ENCODE measurements at regions not wholly inside any gene's neighbourhood (a gene's known extent, or its start where the extent isn't known, plus 50 kb on each side); places are given as distances from the start of the nearest gene placed in this dataset.

GRCh38 chr2:128573531-128573930, 254.9 kb upstream of the HS6ST1 start:
- TF ChIP-seq, protein P1, sequence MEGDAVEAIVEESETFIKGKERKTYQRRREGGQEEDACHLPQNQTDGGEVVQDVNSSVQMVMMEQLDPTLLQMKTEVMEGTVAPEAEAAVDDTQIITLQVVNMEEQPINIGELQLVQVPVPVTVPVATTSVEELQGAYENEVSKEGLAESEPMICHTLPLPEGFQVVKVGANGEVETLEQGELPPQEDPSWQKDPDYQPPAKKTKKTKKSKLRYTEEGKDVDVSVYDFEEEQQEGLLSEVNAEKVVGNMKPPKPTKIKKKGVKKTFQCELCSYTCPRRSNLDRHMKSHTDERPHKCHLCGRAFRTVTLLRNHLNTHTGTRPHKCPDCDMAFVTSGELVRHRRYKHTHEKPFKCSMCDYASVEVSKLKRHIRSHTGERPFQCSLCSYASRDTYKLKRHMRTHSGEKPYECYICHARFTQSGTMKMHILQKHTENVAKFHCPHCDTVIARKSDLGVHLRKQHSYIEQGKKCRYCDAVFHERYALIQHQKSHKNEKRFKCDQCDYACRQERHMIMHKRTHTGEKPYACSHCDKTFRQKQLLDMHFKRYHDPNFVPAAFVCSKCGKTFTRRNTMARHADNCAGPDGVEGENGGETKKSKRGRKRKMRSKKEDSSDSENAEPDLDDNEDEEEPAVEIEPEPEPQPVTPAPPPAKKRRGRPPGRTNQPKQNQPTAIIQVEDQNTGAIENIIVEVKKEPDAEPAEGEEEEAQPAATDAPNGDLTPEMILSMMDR (IDR thresholded peaks at IDR 0.05; ENCODE audit: low read depth, low read length) = no peak
- in situ Hi-C loops (cut with HindIII; ENCODE audit: low sequenced_read_pairs) = no loop called here
- no peak overlapping the region for H3K4me3 ChIP-seq (ENCODE audit: low read depth, low read length)
- DNase-seq (ENCODE audit: low read depth, low spot score) = no peak

DNA sequence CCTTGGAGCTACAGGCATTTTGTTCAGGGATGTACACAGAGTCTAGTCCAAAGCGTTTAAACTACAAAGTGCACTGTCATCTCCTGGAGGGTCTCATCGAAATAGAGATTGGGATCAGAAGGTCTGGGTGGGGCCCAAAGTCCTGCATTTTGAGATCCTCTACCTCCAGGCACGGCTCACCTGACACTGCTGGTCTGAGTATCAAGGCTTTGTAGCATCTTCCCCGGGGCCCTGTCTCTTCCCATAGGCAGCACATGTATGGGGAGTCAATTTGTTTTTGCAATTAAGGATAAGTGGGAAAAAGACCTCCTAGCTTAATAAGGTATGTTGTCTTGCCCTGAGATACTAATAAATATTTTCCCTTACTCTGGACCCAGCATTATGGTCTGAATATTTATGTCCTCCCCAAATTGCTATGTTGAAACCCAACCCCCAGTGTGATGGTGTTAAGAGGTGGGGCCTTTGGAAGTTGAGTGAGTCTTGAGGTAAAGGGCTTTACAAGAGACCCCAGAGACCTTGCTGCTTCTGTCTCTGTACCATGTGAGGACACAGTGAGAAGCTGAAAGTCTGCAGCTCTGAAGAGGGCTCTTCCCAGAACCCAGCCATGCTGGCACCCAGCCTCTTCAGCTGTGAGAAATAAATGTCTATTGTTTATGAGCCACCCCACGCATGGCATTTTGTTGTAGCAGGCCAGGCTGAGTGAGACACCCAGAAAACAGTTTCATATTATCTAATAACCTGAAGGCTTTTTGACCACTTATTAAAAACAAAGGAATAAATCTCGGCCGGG, 258.7 kb upstream of the HS6ST1 start:
- TF ChIP-seq, protein P1 (IDR thresholded peaks at IDR 0.05; ENCODE audit: low read depth, low read length) = no peak
- no peak overlapping the region for H3K4me3 ChIP-seq (ENCODE audit: low read depth, low read length)
- no peak for DNase-seq (ENCODE audit: low read depth, low spot score)
- in situ Hi-C loops (cut with HindIII; ENCODE audit: low sequenced_read_pairs) = no loop called here

DNA sequence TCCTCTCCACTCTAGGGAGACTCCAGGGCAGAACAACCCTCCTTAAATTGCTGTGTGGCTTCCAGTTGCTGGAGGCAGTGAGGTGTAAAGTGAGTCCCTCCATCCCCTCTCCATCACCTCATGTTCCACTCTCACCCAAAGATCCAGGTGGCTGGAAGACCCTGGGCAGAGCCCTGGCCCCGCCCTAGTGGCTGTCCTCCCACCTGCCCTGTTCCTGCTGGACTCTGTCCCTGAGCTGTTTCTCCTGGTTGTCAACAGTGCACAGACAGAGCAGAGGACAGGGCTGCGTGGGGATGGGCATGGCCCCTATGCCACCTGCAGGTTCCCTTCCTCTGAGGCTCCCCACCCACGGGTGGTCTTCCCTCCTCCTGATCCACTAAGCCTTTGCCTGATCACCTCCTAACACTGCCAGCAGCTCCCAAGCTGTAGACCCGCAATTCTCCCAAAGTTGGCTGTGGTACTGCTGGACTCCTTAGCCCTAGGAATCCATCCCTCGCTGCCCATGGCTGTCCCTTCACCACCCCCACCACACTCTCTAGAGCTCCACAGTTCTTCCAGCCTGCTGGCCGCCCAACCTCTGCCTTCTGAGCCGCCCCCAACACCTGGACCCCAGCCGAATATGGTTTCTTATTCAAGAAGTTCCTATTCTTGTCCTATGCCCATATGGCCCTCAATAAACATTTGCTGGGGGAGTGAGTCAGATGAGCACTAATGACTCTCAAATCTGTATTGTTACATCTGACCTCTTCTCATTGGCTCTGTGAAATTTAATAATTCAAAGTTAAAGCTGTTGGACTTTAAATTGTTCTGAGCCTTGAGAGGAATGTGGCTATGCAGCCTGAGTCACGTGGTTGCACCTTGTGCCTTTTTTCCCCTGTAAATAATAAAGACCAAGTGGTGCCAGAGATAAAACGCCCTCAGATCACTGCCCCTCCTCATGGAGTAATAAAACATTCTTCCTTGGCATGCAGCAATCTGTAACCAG, 260.0 kb upstream of the HS6ST1 start:
- TF ChIP-seq, protein P1 (IDR thresholded peaks at IDR 0.05; ENCODE audit: low read depth, low read length) = no peak
- in situ Hi-C loops (cut with HindIII; ENCODE audit: low sequenced_read_pairs) = no loop called here
- DNase-seq (ENCODE audit: low read depth, low spot score) = no peak

GRCh38 chr2:128579825-128580224, 261.2 kb upstream of the HS6ST1 start:
- no peak for DNase-seq (ENCODE audit: low read depth, low spot score)
- in situ Hi-C loops (cut with HindIII; ENCODE audit: low sequenced_read_pairs) = no loop called here
- TF ChIP-seq, protein P1 (IDR thresholded peaks at IDR 0.05; ENCODE audit: low read depth, low read length) = no peak
- H3K4me3 ChIP-seq (ENCODE audit: low read depth, low read length) = no peak overlapping the region

More for the DNA sequence above, 260.0 kb upstream of the HS6ST1 start:
- H3K4me3 ChIP-seq (ENCODE audit: low read depth, low read length) = no peak overlapping the region

DNA sequence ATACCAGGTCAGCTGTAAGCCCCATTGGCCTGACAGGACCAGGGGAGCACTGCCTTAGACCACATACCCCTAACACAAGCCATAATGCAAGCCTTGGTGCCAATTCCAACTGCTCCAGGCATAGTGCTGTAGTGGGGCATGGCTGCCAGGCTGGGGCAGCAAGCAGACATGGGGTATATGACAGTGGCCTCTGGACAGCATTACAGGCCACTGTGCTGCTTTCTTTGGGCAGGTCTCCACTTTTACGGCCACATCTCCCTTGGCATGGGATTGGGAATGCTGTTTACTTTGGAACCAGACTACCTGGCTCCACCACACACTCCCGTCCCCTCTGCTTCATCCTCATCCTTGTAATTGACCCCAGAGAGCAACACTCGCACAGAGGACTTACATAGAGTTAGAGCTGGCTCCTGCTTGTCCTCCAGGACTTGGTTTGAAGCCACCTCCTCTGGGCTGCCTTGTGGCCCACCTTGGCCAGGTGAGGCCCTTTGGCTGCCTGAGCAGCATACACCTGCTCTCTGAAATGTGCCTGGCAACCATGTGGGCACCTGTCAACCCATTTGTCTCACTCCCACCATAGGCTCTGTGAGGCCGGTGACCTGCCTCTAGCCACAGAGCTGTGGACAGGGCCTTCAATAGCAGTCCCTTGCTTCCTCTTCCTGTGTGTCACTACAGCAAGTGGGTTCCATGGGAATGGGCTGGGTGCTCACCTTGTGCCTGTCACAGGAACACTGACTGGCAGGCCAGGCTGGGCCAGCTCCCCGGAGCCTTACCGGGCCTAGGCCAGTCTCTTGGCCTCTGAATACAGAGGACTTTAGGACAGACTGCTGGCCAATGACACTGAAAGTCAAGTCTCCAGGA, 262.6 kb upstream of the HS6ST1 start:
- TF ChIP-seq, protein P1 (IDR thresholded peaks at IDR 0.05; ENCODE audit: low read depth, low read length) = no peak
- no peak overlapping the region for H3K4me3 ChIP-seq (ENCODE audit: low read depth, low read length)
- no peak for DNase-seq (ENCODE audit: low read depth, low spot score)
- in situ Hi-C loops (cut with HindIII; ENCODE audit: low sequenced_read_pairs) = no loop called here

DNA sequence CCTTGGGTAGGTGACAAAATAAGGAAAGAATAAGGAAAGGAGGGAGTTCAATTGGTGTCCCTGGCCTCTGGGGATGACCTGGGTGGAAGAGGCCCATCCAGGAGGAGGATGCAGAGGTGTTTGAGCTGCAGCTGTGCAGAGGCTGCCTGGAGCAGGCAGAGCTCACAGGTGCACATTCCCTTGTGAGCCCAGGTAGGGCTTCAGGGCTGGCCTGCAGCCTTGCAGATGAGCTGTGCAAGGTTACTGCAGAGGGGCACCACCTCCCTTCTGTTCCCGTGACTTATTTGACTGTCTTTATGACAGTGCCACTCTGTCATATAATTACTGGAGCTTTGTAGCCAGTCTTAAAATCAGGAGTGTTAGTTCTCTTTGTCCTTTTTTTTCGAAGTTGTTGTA, 263.2 kb upstream of the HS6ST1 start:
- no peak overlapping the region for H3K4me3 ChIP-seq (ENCODE audit: low read depth, low read length)
- in situ Hi-C loops (cut with HindIII; ENCODE audit: low sequenced_read_pairs) = no loop called here
- DNase-seq (ENCODE audit: low read depth, low spot score) = no peak
- TF ChIP-seq, protein P1 (IDR thresholded peaks at IDR 0.05; ENCODE audit: low read depth, low read length) = no peak
